Fibroblast of mammary gland (primary cell): ENCODE measurements at regions not wholly inside any gene's neighbourhood (a gene's known extent, or its start where the extent isn't known, plus 50 kb on each side); places are given as distances from the start of the nearest gene placed in this dataset.

Experiments used
- DNase-seq: peaks from one replicate; pipeline ENCODE4 v3.0.0-alpha.2; 2010; ENCODE audit warnings: low read depth
- H3K4me3 ChIP-seq: 2 replicates; pipeline ENCODE4 v1.5.1; 2011; ENCODE audit warnings: low read depth, mild to moderate bottlenecking, low read length, moderate library complexity; ENCODE audit not compliant: control insufficient read depth
- CTCF ChIP-seq: conservative IDR thresholded peaks from 2 replicates; pipeline ENCODE4 v1.5.1; 2011; ENCODE audit warnings: low read depth, low read length, inconsistent platforms; ENCODE audit not compliant: control insufficient read depth, insufficient read depth

GRCh38 chr17:77821114-77821513, 137.4 kb upstream of the TNRC6C start:
- TF ChIP-seq CTCF, result no peak
- H3K4me3 ChIP-seq, result no peak overlapping the region
- no peak for DNase-seq

- no peak for TF ChIP-seq CTCF
- H3K4me3 ChIP-seq, result no peak overlapping the region
- DNase-seq, result peak; percentile 28
These were observed 136.0 kb upstream of the TNRC6C start for GRCh38 chr17:77822302-77823030.

- no peak overlapping the region for H3K4me3 ChIP-seq
- TF ChIP-seq CTCF, result no peak
- DNase-seq, result no peak
These were observed 134.3 kb upstream of the TNRC6C start for GRCh38 chr17:77824102-77824779.

- TF ChIP-seq CTCF, result no peak
- H3K4me3 ChIP-seq, result no peak overlapping the region
- no peak for DNase-seq
These were observed 133.7 kb upstream of the TNRC6C start for GRCh38 chr17:77824780-77825280.

- no peak for TF ChIP-seq CTCF
- H3K4me3 ChIP-seq, result no peak overlapping the region
- DNase-seq, result no peak
These were observed 132.9 kb upstream of the TNRC6C start for GRCh38 chr17:77825621-77826020.

GRCh38 chr17:77826132-77826873, 132.2 kb upstream of the TNRC6C start:
- no peak for DNase-seq
- TF ChIP-seq CTCF, result no peak
- H3K4me3 ChIP-seq, result no peak overlapping the region
